Stimulated activated CD8-positive, alpha-beta memory T cell treated with anti-CD3 and anti-CD28 coated beads, Interleukin-7, amount 100 ng/mL, for 4 hours (primary cell): ENCODE measurements at regions not wholly inside any gene's neighbourhood (a gene's known extent, or its start where the extent isn't known, plus 50 kb on each side); places are given as distances from the start of the nearest gene placed in this dataset.
"Not testable (repeated sequence)": the region's sequence is repeated elsewhere in the genome, so short reads cannot be mapped to it uniquely, and the experiment has no call there.

Experiments
- DNase-seq, 2 donors: peaks; one replicate each; pipeline ENCODE4 v3.0.0-alpha.2; 2020; ENCODE audit warnings: low read depth in 2 of 2

- no peak for DNase-seq
These were observed 502.4 kb upstream of the ATP2B1 start for GRCh38 chr12:90211017-90211416.

DNA sequence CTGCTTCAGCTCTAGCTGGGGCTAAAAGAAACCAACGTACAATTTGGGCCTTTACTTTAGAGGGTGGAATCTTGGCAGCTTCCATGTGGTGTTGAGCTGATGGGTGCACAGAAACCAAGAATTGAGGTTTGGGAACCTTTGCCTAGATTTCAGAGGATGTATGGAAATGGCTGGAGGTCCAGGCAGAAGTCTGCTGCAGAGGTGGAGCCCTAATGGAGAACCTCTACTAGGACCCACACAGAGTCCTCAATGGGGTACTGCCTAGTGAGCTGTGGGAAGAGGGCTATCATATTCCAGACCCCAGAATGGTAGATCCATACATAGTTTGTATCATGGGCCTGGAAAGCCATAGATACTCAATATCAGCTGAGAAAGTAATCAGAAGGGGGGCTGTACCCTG lies 500.4 kb upstream of the ATP2B1 start:
- DNase-seq: no peak

GRCh38 chr12:90208379-90208778 lies 499.7 kb upstream of the ATP2B1 start:
- not testable (repeated sequence) for DNase-seq

DNA sequence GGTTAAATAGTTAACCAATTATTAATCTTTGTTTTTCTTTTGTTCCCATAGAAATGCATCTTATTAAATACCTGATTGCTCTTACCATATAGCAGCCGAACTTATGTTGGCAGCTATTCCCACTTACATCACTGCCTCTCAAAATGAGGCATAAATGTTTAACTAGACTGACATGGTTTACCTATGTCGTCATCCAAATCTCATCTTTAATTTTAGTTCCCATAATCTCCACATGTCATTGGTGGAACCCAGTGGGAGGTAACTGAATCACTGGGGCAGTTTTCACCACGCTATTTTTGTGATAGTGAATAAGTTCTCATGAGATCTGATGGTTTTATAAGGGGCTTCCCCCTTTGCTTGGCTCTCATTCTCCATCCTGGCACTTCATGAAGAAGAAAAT lies 499.2 kb upstream of the ATP2B1 start:
- no peak for DNase-seq

DNA sequence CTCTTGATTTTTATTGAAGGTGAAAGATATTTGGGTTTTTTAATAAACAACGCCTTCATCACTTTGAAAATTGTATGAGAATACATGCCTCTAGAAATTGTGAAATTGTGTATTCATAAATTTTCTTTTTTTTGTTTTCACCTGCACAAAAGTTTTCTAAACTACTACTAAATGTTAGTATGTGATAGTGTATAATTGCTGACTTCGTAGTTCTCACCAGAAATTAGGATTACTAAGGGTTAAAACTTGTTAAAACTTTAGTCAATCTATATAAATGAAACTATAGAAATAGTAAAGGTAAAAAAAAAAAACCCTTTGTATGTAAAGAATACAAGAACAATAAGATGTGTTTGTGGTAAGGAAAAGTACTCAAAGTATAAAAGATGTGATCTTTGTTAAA lies 496.5 kb upstream of the ATP2B1 start:
- DNase-seq: no peak

GRCh38 chr12:90203556-90203955 lies 494.9 kb upstream of the ATP2B1 start:
- no peak for DNase-seq

DNA sequence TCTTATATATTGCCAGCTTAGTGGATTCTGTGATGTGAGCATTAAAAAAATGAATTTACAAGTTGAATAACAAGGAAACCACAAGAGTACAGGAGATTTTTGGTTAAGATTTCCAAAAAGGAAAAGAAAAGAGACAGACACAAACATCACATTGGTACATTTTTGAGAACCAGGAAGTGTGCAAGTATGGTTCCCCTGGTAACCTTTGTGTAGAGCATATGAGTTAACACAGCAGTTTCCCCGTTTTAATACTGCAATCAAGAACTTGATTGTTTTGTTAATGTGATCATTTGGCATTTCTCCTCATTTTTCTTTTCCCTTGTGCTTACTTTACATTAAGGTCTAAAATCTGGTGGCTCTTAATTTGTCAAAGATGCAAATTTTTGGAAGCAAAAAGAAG lies 490.4 kb upstream of the ATP2B1 start:
- no peak for DNase-seq

GRCh38 chr12:90193500-90193899 lies 484.9 kb upstream of the ATP2B1 start:
- DNase-seq: no peak

- no peak for DNase-seq
These were observed 480.2 kb upstream of the ATP2B1 start for GRCh38 chr12:90188857-90189256.

DNA sequence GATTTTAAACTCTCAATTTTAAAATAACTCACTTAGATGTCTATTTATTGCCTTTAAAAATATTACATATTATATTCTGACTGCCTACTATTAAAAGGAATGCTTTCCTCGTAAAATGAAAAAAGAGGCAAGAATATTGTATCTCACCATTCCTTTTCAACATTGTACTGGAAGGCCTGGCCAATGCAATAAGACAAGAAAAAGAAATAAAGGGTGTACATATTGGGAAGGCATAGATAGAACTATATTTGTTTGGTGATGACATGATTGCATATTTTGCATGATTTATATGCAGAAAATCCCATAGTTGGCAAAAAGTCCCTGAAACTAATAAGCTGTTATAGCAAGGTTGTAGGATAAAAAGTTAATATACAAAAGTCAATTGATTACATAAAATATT lies 474.6 kb upstream of the ATP2B1 start:
- no peak for DNase-seq

- DNase-seq: no peak
These were observed 472.6 kb upstream of the ATP2B1 start for GRCh38 chr12:90181216-90181615.

DNA sequence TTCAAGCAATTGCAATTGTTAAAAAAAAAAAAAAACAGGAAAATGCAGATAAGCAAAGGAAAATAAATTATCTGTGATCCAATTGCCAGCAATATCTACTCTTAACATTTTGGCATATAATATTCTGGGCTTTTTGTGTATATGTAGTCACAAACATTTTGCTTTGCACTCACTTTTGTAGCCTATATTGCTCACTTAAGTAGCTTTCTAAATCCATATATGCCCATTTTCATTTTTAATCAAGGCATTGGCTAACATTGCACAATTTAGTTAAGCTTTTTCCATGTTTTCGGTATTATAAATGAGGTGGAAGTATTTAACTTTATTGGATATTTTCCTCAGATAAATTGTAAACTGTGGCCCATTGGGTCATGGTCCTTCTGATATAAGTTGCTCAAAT lies 466.3 kb upstream of the ATP2B1 start:
- no peak for DNase-seq

GRCh38 chr12:90174198-90174510 lies 465.5 kb upstream of the ATP2B1 start:
- DNase-seq: no peak

- DNase-seq: no peak
These were observed 465.0 kb upstream of the ATP2B1 start for GRCh38 chr12:90173499-90174197.

DNA sequence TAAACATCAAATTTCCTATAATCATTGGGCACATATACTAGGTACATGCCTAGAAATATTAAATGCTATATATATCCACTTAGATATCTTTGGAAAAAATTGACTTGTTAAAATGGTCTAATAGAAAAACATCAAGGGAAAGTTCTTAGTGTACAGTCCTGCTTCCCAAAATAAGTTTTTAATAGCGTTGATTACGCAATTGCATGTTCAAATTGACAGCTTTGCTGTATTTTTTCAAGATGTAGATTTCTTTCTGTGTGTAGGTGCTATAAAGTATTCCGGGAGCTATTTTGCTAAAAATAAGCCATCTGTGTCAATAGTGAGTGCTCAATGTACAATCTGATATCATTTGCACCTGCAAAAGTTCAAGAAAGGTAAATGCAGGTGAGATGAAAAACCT lies 463.9 kb upstream of the ATP2B1 start:
- DNase-seq: no peak

GRCh38 chr12:90170740-90171139 lies 462.1 kb upstream of the ATP2B1 start:
- no peak for DNase-seq

DNA sequence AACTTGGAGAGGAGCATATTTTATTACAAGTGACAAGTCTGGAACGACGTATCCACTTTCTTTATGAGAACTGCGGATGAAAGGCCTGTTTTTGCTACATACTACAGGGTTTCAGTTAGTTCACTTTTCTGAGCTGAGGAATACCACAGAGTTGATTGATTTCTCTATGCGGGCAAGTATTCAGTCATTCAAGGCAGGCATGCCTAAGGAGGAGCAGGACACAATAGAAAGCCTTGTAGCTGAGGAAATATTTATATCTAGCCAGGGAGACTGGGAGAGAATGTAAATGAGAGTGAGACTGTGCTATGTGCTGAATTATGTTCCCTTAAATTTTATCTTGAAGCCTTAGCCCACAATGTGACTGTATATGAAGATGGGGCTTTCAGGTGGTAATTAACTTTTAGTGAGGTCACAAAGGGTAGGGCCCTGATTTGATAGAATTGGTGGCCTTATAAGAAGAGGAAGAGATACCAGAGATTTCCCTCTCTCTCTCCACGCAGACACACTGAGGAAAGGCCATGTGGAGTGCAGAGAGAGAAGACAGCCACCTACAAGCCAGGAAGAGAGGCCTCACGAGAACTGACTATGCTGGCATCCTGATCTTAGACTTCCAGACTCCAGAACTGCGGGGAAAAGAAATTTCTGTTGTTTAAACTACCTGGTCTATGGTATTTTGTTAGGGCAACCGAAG lies 459.0 kb upstream of the ATP2B1 start:
- DNase-seq: no peak

GRCh38 chr12:90166671-90167070 lies 458.0 kb upstream of the ATP2B1 start:
- DNase-seq: no peak

DNA sequence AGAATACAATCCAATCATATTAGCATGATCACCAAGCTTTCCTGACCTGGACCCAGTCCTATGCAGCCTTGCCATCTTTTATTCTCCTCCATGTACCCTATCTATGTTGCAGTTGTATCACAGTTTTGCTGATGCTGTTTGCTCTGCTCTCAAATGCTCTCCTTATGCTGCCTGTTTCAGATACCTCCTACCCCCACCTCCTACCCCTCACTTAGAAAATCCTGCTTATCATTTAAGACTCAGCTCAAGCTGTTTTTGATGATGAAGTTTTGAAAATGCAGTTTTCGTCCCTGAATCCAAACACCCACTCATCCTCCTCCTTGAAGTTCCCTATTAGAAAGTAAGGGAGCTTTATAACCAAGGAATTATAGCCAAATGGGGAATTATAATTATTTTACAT lies 457.4 kb upstream of the ATP2B1 start:
- no peak for DNase-seq

GRCh38 chr12:90163975-90164374 lies 455.3 kb upstream of the ATP2B1 start:
- DNase-seq: no peak

DNA sequence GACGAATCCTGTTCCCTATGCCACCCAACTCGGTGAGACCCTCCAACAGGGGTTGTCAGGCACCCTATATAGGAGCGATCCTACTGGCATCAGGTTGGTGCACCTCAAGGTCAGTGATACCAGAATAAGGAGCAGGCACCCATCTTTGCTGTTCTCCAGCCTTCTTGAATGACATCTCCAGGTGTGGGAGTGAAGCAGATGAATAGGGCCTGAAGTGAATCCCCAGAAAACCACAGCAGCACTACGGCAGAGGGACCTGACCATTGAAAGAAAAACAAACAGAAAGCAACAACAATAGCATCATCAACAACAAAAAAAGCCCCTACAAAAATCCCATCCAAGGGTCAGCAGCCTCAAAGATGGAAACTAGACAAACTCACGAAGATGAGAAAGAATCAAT lies 445.2 kb upstream of the ATP2B1 start:
- no peak for DNase-seq

DNA sequence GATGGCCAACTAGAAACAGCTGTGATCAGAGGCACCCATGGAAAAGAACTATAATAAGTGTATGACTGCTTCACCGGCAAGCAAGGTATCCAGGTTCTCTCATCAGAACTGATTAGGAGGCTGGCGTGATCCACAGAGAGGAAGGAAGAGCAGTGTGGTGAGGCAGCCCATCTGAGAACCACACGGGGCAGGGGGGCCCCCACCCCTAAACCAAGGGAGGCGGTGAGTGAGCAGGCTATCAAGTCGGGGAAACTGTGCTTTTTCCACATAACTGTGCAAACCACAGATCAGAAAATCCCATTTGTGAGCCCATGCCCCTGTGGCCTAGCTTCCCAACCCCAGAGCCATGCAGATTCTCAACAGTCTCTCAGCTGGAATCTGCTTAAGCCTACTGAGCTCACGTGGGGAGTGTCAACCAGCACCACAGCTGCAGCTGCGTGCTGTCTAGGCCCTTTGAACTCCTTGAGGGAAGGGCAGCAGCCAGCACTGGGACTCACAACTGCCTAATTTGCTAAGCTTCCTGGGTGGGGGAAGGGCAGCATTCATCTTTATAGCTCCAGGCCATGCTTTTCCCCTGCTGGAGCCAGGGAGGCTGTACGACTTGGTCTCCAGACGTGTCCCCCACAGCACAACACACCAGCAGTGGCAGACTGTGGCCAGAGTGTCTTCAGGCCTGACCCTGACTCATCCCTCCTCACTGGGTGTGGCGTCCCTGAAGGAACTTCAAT lies 444.4 kb upstream of the ATP2B1 start:
- DNase-seq: no peak

- no peak for DNase-seq
These were observed 442.9 kb upstream of the ATP2B1 start for GRCh38 chr12:90151491-90152015.
